ENCODE measurements at regions not wholly inside any gene's neighbourhood (a gene's known extent, or its start where the extent isn't known, plus 50 kb on each side); places are given as distances from the start of the nearest gene placed in this dataset.

- in situ Hi-C loops (cut with HindIII; ENCODE audit: extremely low pct_ligation_motif_present, low pct_unique_long_range_greater_than_20kb) (no loop called here), intact Hi-C loops (cut with micrococcal nuclease; ENCODE audit: unreplicated experiment) (no loop called here)
- H3K4me3 ChIP-seq (replicated peaks in 1 of 3; ENCODE audit: insufficient read depth in 1 of 3, low read depth in 2 of 3, low read length in 3 of 3): no peak overlapping the region
- no peak for FAIRE-seq
- H3K27me3 ChIP-seq (ENCODE audit: control insufficient read depth in 1 of 2, insufficient read depth in 2 of 2, low read length in 2 of 2): no peaks in the 10 kb centered on the region
- no peak for ATAC-seq
- no peak overlapping the region for H2AFZ ChIP-seq (ENCODE audit: low read length)
- no peak for DNase-seq (ENCODE audit: low spot score)
- H3K4me2 ChIP-seq (ENCODE audit: low read depth, low read length): no peak overlapping the region
- H4K20me1 ChIP-seq (ENCODE audit: insufficient read depth, low read length): no peaks in the 10 kb centered on the region
- ChIA-PET CTCF (ENCODE audit: low intra/inter-chr PET ratio, low total read pairs) (no interaction called here), POLR2A (no interaction called here)
- H3K9me3 ChIP-seq (ENCODE audit: low read length): peaks cover 35% of the 10 kb centered on the region
- H3K36me3 ChIP-seq (replicated peaks in 1 of 2; ENCODE audit: control insufficient read depth in 1 of 2, insufficient read depth in 2 of 2, low read length in 2 of 2): no peaks in the 10 kb centered on the region
- TF ChIP-seq STAG1 (CRISPR knock-in tag; IDR thresholded peaks at IDR 0.05) (no peak), JUNB (CRISPR knock-in tag; IDR thresholded peaks at IDR 0.05; ENCODE audit: borderline replicate concordance) (no peak)
- no peaks in the 10 kb centered on the region for H3K4me1 ChIP-seq (ENCODE audit: insufficient read depth, low read length)
- no peak overlapping the region for H3K9ac ChIP-seq (ENCODE audit: insufficient read depth, low read depth, low read length)
- no peaks in the 10 kb centered on the region for H3K79me2 ChIP-seq (ENCODE audit: insufficient read depth, low read length)
- no TSS peak for BruUV-seq (replicated peaks)
- H3K27ac ChIP-seq (ENCODE audit: extremely low read length, insufficient read depth, low read length): no peak overlapping the region
Measured at GRCh38 chr15:47624503-47624902, 92.8 kb upstream of the SEMA6D start.

DNA sequence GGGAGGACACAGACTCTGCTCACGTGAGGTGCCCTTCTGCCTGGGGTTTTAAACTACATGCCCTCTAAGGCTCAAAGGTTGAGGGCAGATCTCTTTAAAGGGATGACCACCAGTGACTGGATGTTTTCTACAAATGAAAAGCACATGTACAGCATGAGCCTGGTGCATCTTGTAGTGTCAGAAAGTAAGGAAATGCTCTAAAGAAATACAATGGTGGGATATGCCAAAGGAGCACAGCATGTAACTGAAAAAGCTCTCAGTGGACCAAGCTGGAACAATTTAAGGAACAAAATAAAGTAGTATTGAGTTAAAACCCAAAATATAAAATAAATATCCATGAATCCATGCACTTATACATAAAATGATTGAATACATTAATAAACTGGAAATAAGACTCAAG lies 78.3 kb upstream of the SEMA6D start:
- Histone ChIP-seq H3K27ac (ENCODE audit: extremely low read length, insufficient read depth, low read length) (no peak overlapping the region), H3K4me2 (ENCODE audit: low read depth, low read length) (no peak overlapping the region), H3K4me3 (replicated peaks in 1 of 3; ENCODE audit: insufficient read depth in 1 of 3, low read depth in 2 of 3, low read length in 3 of 3) (no peak overlapping the region), H3K9ac (ENCODE audit: insufficient read depth, low read depth, low read length) (no peak overlapping the region), H3K9me3 (ENCODE audit: low read length) (peaks cover 28% of the 10 kb centered on the region), H3K79me2 (ENCODE audit: insufficient read depth, low read length) (no peaks in the 10 kb centered on the region), H2AFZ (ENCODE audit: low read length) (no peak overlapping the region), H4K20me1 (ENCODE audit: insufficient read depth, low read length) (no peaks in the 10 kb centered on the region), H3K27me3 (ENCODE audit: control insufficient read depth in 1 of 2, insufficient read depth in 2 of 2, low read length in 2 of 2) (no peaks in the 10 kb centered on the region; a peak in 1 of 5 replicates), H3K36me3 (replicated peaks in 1 of 2; ENCODE audit: control insufficient read depth in 1 of 2, insufficient read depth in 2 of 2, low read length in 2 of 2) (no peaks in the 10 kb centered on the region), H3K4me1 (ENCODE audit: insufficient read depth, low read length) (no peaks in the 10 kb centered on the region)
- intact Hi-C loops (cut with micrococcal nuclease; ENCODE audit: unreplicated experiment) (no loop called here), in situ Hi-C loops (cut with HindIII; ENCODE audit: extremely low pct_ligation_motif_present, low pct_unique_long_range_greater_than_20kb) (no loop called here)
- FAIRE-seq (no peak), ATAC-seq (no peak), DNase-seq (ENCODE audit: low spot score) (no peak)
- CTCF ChIA-PET (ENCODE audit: low intra/inter-chr PET ratio, low total read pairs): no interaction called here
- no TSS peak for BruUV-seq (replicated peaks)
- no peak for TF ChIP-seq JDP2 (CRISPR knock-in tag; IDR thresholded peaks at IDR 0.05; ENCODE audit: borderline replicate concordance)
- TF ChIP-seq ZSCAN12 (CRISPR knock-in tag; IDR thresholded peaks at IDR 0.05): no peak
- TF ChIP-seq HOXD1 (CRISPR knock-in tag; IDR thresholded peaks at IDR 0.05): no peak
- no peak for TF ChIP-seq SRSF4 (IDR thresholded peaks at IDR 0.05; ENCODE audit: low read depth, low read length, poor library complexity, severe bottlenecking)
- no peak for TF ChIP-seq ZSCAN9 (CRISPR knock-in tag; IDR thresholded peaks at IDR 0.05; ENCODE audit: borderline replicate concordance)
- TF ChIP-seq ZNF546 (CRISPR knock-in tag; conservative IDR thresholded peaks at IDR 0.05): no peak
- no peak for TF ChIP-seq POGZ (CRISPR knock-in tag; IDR thresholded peaks at IDR 0.05)
- 0% methylated on average over 1 of the region's 1 CpG for WGBS (ENCODE audit: low lambda C conversion rate)
- POLR2A ChIA-PET: no interaction called here
